Pons (tissue), 1 donor: ENCODE measurements at regions not wholly inside any gene's neighbourhood (a gene's known extent, or its start where the extent isn't known, plus 50 kb on each side); places are given as distances from the start of the nearest gene placed in this dataset.
"Not testable (repeated sequence)": the region's sequence is repeated elsewhere in the genome, so short reads cannot be mapped to it uniquely, and the experiment has no call there.

ENCODE experiments used
- DNase-seq: peaks from one replicate; pipeline ENCODE4 v3.0.0-alpha.2; 2016; ENCODE audit warnings: low spot score

- no peak for DNase-seq
Measured at GRCh38 chrX:124717537-124717936, 371.2 kb downstream of the SH2D1A start.

GRCh38 chrX:124719060-124719459 is 372.7 kb downstream of the SH2D1A start:
- no peak for DNase-seq

DNA sequence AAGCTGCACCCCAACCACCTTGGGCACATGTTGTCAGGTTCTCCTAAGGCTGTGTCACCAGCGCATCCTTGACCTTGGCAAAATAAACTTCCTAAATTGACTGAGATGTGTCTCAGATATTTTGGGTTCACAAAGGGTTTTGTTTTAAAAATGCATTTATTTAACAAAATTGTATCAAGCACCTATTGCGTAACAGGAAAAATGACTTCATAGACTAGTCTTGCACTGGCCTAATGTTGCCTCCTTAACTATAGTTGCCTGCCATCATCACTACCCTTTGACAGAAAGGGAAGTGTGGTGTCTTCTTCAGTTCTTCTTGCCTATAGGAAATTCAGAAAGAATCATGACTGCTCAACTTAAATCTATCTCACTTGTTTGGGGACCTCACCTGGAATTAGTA is 374.2 kb downstream of the SH2D1A start:
- no peak for DNase-seq

DNA sequence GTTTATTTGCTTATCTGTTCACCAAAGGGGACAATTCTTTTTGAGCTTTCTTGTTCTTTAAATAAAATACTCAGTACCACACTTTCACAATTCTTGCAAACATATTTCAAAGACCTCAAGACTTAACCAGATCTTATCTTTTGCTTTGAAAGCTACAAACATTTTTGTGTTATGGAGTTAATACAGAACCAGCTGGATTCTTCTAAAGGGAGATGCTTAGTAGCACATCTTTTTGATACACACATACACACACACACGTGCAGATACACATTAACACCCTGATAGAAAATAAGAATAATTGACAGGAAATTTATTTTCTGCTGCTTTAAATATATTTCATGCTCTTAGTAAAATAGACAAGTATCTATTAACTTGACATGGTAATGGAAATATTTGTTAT is 379.1 kb downstream of the SH2D1A start:
- no peak for DNase-seq

DNA sequence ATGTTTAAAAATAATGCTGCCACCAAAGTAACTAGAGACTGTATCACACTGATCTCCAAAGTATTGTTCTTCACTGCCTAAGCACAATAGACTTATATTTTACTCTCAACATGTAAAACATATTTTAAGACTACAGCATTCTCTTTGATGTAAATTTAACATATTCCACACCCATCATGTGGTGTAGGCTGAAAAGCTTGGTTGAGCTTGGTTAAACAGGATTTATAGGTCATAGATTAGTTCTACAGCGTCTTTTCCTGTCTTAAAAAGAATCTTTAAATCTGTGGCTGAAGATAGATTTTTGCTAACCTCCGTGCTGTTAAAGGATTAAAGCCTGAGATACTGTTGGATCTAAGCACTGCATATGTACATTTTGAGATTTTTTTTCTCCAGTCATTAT is 379.9 kb downstream of the SH2D1A start:
- no peak for DNase-seq

DNA sequence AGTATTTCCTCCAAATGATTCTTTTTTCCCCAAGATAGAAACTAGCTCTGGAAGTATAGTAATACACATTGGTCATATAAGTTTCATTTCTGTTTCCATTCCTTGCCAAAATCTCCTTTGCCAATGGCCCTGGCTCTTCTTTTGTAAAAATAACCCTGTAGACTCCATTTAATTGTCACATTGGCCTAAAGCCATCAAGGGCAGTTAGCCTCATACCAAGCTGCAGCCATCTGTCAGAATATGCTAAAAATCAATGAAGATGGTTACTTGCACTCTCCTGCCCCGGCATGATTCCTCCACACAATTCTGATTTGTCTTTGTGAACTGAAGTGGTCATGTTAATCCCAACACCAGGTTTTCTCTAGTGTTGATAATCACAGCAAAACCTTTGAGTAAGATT is 380.5 kb downstream of the SH2D1A start:
- DNase-seq = no peak

DNA sequence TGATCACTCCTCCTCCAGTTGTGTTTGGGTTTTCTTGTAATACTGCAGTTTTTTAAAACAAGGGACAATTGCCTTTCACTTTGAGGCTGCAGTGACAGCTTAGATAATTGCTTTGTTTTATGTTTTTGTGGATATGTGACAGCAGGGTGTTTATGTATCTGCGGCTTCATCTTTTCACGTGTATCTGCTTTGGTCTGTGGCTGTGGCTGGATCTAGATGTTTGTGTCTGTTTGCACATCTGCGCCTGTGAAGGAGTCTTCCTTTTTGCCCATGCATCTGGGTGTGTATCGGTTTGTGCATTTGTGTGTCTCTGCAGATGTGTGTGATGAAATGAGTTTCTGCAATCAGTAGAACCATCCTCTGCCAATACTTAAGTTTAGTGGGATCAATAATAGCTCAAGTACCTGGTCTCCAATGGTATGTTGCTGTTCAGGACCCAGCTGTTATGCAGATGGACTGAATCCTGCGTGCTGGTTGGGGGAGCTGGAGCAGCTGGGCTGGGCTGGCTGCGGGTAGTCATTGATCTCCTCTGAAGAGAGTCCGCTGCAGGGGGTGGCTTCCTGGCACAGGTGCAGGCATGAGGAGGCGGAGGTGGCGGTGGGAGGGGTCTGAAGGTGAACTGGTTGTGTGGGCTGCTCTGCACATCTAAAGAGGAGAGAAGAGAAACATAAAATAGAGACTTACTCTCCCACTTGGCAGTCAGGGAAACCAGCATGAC is 390.3 kb downstream of the SH2D1A start:
- DNase-seq = no peak

DNA sequence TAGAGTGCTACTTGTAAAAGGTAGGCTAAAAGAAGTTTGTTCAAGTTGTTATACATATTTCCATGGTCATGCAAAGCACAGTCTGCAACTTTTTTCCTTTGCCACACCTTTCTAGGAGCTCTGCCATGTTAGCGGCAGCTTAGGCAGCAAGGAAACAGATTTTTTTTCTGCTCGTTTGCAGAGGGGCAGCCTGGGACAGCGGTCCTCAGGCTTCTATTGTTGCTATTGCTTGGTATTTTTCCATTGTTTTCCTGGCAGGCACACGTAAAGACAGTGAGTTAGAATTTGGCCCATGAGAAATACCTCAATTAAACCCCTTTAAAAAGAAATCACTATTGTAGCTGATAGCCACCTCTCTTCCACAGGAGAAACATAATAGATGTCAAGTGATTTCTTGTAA is 391.4 kb downstream of the SH2D1A start:
- no peak for DNase-seq

- no peak for DNase-seq
Measured at GRCh38 chrX:124747295-124747694, 400.9 kb downstream of the SH2D1A start.

GRCh38 chrX:124764354-124764753 is 418.0 kb downstream of the SH2D1A start:
- no peak for DNase-seq

DNA sequence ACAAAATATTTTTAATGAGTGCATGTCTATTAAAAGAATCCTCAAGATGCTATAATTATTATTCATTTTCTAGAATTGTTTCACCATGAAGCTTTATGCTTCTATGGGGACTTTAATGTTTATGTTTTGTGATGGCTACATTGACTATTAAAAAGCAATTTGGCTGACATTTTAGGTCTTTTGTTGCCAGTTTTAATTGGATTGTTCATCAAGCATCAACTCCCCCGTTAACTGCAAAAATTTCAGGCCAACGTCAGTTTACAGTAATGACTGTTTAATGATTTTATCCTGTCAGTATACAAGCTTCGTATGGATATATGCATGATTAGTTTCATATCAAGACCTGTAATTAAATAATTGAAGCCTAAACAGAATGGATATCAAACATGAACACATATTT is 422.8 kb downstream of the SH2D1A start:
- no peak for DNase-seq

- DNase-seq = no peak
Measured at GRCh38 chrX:124771292-124771691, 424.9 kb downstream of the SH2D1A start.

DNA sequence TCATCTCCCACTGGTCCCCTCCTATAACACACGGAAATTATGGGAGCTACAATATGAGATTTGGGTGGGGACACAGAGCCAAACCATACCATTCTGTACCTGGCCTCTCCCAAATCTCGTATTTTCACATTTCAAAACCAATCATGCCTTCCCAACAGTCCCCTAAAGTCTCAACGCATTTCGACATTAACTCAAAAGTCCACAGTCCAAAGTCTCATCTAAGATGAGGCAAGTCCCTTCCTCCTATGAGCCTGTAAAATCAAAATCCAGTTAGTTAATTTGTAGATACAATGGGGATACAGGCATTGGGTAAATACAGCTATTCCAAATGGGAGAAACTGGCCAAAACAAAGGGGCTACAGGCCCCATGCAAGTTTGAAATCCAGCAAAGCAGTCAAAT is 441.9 kb downstream of the SH2D1A start:
- not testable (repeated sequence) for DNase-seq

GRCh38 chrX:124789874-124790273 is 443.5 kb downstream of the SH2D1A start:
- DNase-seq = not testable (repeated sequence)

GRCh38 chrX:124791492-124792095 is 445.2 kb downstream of the SH2D1A start:
- DNase-seq = no peak

- no peak for DNase-seq
Measured at GRCh38 chrX:124796989-124797388, 450.6 kb downstream of the SH2D1A start.

GRCh38 chrX:124804962-124805361 is 458.6 kb downstream of the SH2D1A start:
- DNase-seq = no peak

DNA sequence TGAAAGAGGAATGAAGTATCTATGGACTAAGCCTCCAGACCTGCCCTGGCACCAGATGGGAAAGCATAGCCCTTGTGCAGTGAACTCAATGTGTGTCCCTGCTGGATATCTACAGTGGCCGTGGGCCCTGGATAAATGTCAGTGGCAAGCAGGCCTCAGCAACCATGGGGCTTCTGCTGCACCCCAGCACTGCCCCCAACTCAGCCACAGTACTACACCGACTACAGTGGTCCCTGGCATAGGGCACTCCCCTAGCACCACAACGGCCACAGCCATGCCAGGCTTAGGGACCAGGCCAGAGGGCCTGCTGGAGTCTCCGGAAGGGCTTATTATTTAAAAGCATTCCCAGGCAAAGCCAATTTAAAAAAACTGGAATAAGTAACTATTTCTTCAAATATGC is 459.1 kb downstream of the SH2D1A start:
- DNase-seq = no peak

- no peak for DNase-seq
Measured at GRCh38 chrX:124814106-124814505, 467.7 kb downstream of the SH2D1A start.

- no peak for DNase-seq
Measured at GRCh38 chrX:124818033-124818432, 471.7 kb downstream of the SH2D1A start.

GRCh38 chrX:124818764-124819163 is 472.4 kb downstream of the SH2D1A start:
- DNase-seq = no peak

GRCh38 chrX:124820738-124821137 is 474.4 kb downstream of the SH2D1A start:
- no peak for DNase-seq

DNA sequence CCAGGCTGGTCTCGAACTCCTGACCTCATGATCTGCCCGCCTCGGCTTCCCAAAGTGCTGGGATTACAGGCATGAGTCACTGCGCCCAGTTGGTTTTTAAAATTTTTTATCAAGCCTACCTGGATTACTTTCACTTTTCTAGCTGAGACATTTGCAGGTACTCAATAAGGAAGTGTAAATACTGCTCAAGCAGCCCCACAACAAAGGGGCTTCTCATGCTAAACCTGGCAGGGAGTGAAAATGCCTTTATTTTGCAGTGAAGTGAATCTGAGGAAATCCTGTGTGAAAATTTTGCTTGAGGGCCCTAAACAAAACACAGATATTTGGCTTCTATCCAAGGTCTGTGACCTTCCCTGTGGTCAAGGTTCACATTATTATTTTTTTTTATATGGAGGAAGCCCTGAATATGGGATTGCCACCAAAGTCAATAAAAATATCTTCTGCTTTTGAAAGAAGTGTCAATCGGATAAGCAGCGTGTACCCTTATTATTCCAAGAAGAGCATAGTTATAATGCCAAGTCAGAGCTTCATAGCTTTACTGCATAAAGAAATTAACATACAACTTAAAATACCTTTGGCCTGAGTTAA is 481.0 kb downstream of the SH2D1A start:
- no peak for DNase-seq

DNA sequence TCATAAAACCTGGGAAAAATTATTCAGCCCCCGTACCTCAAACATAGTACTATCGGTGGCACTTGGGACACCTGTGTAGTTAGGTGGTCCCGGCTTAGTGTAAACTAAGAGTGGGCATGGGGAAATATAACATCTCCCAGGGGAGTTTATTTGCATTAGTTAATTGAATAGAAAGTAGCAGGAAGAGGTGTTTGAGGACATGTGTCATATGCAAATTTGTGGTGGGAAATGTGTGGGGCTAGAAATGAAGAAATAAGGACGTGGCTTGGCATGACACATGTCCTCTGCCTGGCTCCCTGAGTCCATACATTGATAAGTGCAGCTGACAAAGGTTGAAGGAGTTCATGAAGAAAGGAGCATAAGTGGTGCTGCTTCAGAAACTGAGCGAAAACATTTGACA is 483.6 kb downstream of the SH2D1A start:
- DNase-seq = no peak
